SK-N-SH (cell line): ENCODE measurements at regions not wholly inside any gene's neighbourhood (a gene's known extent, or its start where the extent isn't known, plus 50 kb on each side); places are given as distances from the start of the nearest gene placed in this dataset.

Source experiments
- CTCF ChIA-PET: fragments of 300-600, 350-600 bp; formaldehyde crosslinking; extraction: SDS; loops from one replicate; lab custom pipeline; 2021; lab: Yijun Ruan, JAX
- POLR2A ChIA-PET: fragments of 350-600 bp; sonication (Branson Sonifier 250); formaldehyde crosslinking; extraction: SDS; loops from one replicate; lab custom pipeline; 2020; ENCODE audit warnings: antibody characterized with exemption, inconsistent platforms; lab: Yijun Ruan, JAX
- DNase-seq: peaks from one replicate; pipeline ENCODE4 v3.0.0; 2012
- H2AFZ ChIP-seq: fragments of 200-600 bp; sonication (generic); 2 replicates; pipeline ENCODE4 v1.8.1; 2016; ENCODE audit warnings: antibody characterized with exemption, mild to moderate bottlenecking, low read depth
- H3F3A ChIP-seq: fragments of 200-600 bp; sonication (generic); replicated peaks from 2 replicates; pipeline ENCODE3; 2016; ENCODE audit warnings: antibody characterized with exemption, mild to moderate bottlenecking; ENCODE audit not compliant: insufficient read depth
- H3K27ac ChIP-seq, 2 experiments: fragments of 200-500 bp in 1 of 2; fragments of 200-600 bp in 1 of 2; sonication (Bioruptor generic) in 1 of 2; sonication (generic), shearing (Covaris generic) in 1 of 2; 2 replicates each; pipeline versions ENCODE4 v1.5.1 to v1.6.1; 2014 to 2016; ENCODE audit warnings: low read depth in 2 of 2, inconsistent platforms in 1 of 2, low read length in 1 of 2, mild to moderate bottlenecking in 1 of 2, mixed read lengths in 1 of 2
- H3K27me3 ChIP-seq: fragments of 200-600 bp; sonication (generic), shearing (Covaris generic); 2 replicates; pipeline ENCODE4 v1.6.1; 2016; ENCODE audit warnings: mixed run types; ENCODE audit not compliant: insufficient read depth
- H3K36me3 ChIP-seq, 2 experiments: fragments of 200-500 bp in 1 of 2; fragments of 200-600 bp in 1 of 2; sonication (Bioruptor generic) in 1 of 2; sonication (generic) in 1 of 2; replicated peaks in 1 of 2; 2 replicates each; pipeline versions ENCODE3 to v1.5.1; 2014 to 2016; ENCODE audit warnings: low read length in 1 of 2, mild to moderate bottlenecking in 1 of 2; ENCODE audit not compliant: insufficient read depth in 2 of 2, control insufficient read depth in 1 of 2
- H3K4me1 ChIP-seq, 2 experiments: fragments of 200-500 bp in 1 of 2; fragments of 200-600 bp in 1 of 2; sonication (Bioruptor generic) in 1 of 2; sonication (generic), shearing (Covaris generic) in 1 of 2; 2 replicates each; pipeline versions ENCODE4 v1.5.1 to v1.6.1; 2014 to 2016; ENCODE audit warnings: low read depth in 1 of 2, low read length in 1 of 2, mixed run types in 1 of 2; ENCODE audit not compliant: insufficient read depth in 2 of 2, control insufficient read depth in 1 of 2
- H3K4me2 ChIP-seq: fragments of 200-600 bp; sonication (generic), shearing (Covaris generic); 2 replicates; pipeline ENCODE4 v1.6.1; 2017; ENCODE audit warnings: mixed run types
- H3K4me3 ChIP-seq, 2 experiments: fragments of 200-500 bp in 1 of 2; fragments of 200-600 bp in 1 of 2; sonication (Bioruptor generic) in 1 of 2; sonication (generic), shearing (Covaris generic) in 1 of 2; 2 replicates each; pipeline versions ENCODE4 v1.5.1 to v1.8.1; 2014 to 2016; ENCODE audit warnings: low read depth in 2 of 2, inconsistent platforms in 1 of 2, low read length in 1 of 2, mild to moderate bottlenecking in 1 of 2, mixed read lengths in 1 of 2, moderate library complexity in 1 of 2
- H3K79me2 ChIP-seq: fragments of 200-600 bp; sonication (generic); 2 replicates; pipeline ENCODE4 v1.8.1; 2017; ENCODE audit warnings: mild to moderate bottlenecking; ENCODE audit not compliant: insufficient read depth
- H3K9ac ChIP-seq: fragments of 200-600 bp; sonication (generic); 2 replicates; pipeline ENCODE4 v1.6.1; 2017; ENCODE audit warnings: mixed run types
- H3K9me2 ChIP-seq: fragments of 200-600 bp; sonication (generic); 2 replicates; pipeline ENCODE4 v1.6.1; 2017; ENCODE audit warnings: mixed run types
- H3K9me3 ChIP-seq: fragments of 200-600 bp; sonication (generic); 2 replicates; pipeline ENCODE4 v1.6.1; 2017; ENCODE audit warnings: mixed run types, mild to moderate bottlenecking, moderate library complexity
- H4K20me1 ChIP-seq: fragments of 200-600 bp; sonication (generic); 2 replicates; pipeline ENCODE4 v1.6.1; 2017; ENCODE audit warnings: mild to moderate bottlenecking, mixed run types; ENCODE audit not compliant: insufficient read depth
- EZH2phosphoT487 ChIP-seq: fragments of 200-600 bp; sonication (generic); IDR thresholded peaks from 2 replicates; pipeline ENCODE4 v1.6.1; 2017; ENCODE audit warnings: low read depth, mixed run types, mild to moderate bottlenecking, antibody characterized with exemption, moderate library complexity, borderline replicate concordance
- FOXJ3 ChIP-seq: sonication (generic); formaldehyde crosslinking; IDR thresholded peaks from 2 replicates; pipeline ENCODE4 v1.5.1; 2020; ENCODE audit warnings: mild to moderate bottlenecking, missing genetic modification reagents
- NFIC ChIP-seq: IDR thresholded peaks from 2 replicates; pipeline ENCODE4 v1.4.0; 2012; ENCODE audit warnings: borderline replicate concordance
- NRF1 ChIP-seq: IDR thresholded peaks from 2 replicates; pipeline ENCODE4 v1.6.1; 2012; ENCODE audit warnings: low read depth, mild to moderate bottlenecking, low read length
- RAD21 ChIP-seq: IDR thresholded peaks from 2 replicates; pipeline ENCODE4 v1.6.1; 2012; ENCODE audit warnings: mild to moderate bottlenecking, low read length
- TCF12 ChIP-seq: IDR thresholded peaks from 2 replicates; pipeline ENCODE4 v1.4.0; 2012
- YY1 ChIP-seq: IDR thresholded peaks from 2 replicates; pipeline ENCODE4 v1.4.0; 2012; ENCODE audit warnings: low read depth, mild to moderate bottlenecking
- WGBS: methylation state at CpG from one replicate; pipeline ENCODE4 v1.1.6; 2017; ENCODE audit warnings: low lambda C conversion rate; 5-methylcytosine and 5-hydroxymethylcytosine counted together
- TF ChIP-seq, protein P1 (sequence below): fragments of 200-600 bp; sonication (generic); IDR thresholded peaks from 2 replicates; pipeline ENCODE4 v1.6.1; 2017; ENCODE audit warnings: antibody characterized with exemption, mild to moderate bottlenecking, moderate library complexity
- TF ChIP-seq, protein P2 (sequence below): IDR thresholded peaks from 2 replicates; pipeline ENCODE4 v1.4.0; 2012; ENCODE audit warnings: low read depth, borderline replicate concordance
- TF ChIP-seq, protein P3 (sequence below): fragments of 150-350 bp; IDR thresholded peaks from 2 replicates; pipeline ENCODE4 v1.6.1; 2017; ENCODE audit warnings: antibody characterized with exemption, low read length, low read depth, borderline replicate concordance
- TF ChIP-seq, protein P4 (sequence below): IDR thresholded peaks from 2 replicates; pipeline ENCODE4 v1.4.0; 2012; ENCODE audit warnings: low read depth, borderline replicate concordance

DNA sequence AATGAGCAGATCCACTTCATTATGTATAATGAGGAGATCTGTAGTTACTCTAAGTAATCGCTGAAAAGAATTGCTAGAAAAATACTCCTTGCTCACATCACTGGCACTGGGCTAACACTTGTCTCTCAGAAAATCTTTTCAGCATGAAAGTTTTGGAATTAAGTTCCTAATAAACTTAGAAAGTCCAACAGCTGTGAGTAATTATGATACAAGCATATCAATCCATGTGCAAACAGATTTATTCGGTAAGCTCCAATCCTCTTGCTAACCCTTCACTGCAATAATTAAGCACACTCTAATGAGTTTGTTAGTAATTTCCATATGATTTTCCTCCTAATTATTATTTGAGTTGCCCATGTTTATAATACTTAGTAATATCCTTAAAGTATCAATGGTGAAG, 652.6 kb upstream of the WWC1 start:
- no peak overlapping the region for H3K4me3 ChIP-seq
- DNase-seq: no peak
- H4K20me1 ChIP-seq: no peaks in the 10 kb centered on the region
- H2AFZ ChIP-seq: no peak overlapping the region
- H3K27ac ChIP-seq: peak overlapping the region in 1 of 2 experiments; percentile 65; a peak in 2 of 4 replicates
- no peaks in the 10 kb centered on the region for H3K27me3 ChIP-seq
- H3K36me3 ChIP-seq: no peaks in the 10 kb centered on the region
- TF ChIP-seq RAD21 (no peak), NRF1 (no peak), EZH2phosphoT487 (no peak)
- TF ChIP-seq, protein P1, sequence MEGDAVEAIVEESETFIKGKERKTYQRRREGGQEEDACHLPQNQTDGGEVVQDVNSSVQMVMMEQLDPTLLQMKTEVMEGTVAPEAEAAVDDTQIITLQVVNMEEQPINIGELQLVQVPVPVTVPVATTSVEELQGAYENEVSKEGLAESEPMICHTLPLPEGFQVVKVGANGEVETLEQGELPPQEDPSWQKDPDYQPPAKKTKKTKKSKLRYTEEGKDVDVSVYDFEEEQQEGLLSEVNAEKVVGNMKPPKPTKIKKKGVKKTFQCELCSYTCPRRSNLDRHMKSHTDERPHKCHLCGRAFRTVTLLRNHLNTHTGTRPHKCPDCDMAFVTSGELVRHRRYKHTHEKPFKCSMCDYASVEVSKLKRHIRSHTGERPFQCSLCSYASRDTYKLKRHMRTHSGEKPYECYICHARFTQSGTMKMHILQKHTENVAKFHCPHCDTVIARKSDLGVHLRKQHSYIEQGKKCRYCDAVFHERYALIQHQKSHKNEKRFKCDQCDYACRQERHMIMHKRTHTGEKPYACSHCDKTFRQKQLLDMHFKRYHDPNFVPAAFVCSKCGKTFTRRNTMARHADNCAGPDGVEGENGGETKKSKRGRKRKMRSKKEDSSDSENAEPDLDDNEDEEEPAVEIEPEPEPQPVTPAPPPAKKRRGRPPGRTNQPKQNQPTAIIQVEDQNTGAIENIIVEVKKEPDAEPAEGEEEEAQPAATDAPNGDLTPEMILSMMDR: no peak
- TF ChIP-seq, protein P2, sequence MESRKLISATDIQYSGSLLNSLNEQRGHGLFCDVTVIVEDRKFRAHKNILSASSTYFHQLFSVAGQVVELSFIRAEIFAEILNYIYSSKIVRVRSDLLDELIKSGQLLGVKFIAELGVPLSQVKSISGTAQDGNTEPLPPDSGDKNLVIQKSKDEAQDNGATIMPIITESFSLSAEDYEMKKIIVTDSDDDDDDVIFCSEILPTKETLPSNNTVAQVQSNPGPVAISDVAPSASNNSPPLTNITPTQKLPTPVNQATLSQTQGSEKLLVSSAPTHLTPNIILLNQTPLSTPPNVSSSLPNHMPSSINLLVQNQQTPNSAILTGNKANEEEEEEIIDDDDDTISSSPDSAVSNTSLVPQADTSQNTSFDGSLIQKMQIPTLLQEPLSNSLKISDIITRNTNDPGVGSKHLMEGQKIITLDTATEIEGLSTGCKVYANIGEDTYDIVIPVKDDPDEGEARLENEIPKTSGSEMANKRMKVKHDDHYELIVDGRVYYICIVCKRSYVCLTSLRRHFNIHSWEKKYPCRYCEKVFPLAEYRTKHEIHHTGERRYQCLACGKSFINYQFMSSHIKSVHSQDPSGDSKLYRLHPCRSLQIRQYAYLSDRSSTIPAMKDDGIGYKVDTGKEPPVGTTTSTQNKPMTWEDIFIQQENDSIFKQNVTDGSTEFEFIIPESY: no peak
- POLR2A ChIA-PET: no interaction called here
- CTCF ChIA-PET: no interaction called here
- H3F3A ChIP-seq: peaks cover 27% of the 10 kb centered on the region
- no peak overlapping the region for H3K4me2 ChIP-seq
- no peaks in the 10 kb centered on the region for H3K9me2 ChIP-seq
- H3K9me3 ChIP-seq: no peaks in the 10 kb centered on the region
- WGBS: 94% methylated on average over 2 of the region's 2 CpGs
- H3K4me1 ChIP-seq: peaks cover 0 to 20% of the 10 kb centered on the region in 2 experiments; a peak in 3 of 4 replicates
- no peaks in the 10 kb centered on the region for H3K79me2 ChIP-seq
- H3K9ac ChIP-seq: no peak overlapping the region

DNA sequence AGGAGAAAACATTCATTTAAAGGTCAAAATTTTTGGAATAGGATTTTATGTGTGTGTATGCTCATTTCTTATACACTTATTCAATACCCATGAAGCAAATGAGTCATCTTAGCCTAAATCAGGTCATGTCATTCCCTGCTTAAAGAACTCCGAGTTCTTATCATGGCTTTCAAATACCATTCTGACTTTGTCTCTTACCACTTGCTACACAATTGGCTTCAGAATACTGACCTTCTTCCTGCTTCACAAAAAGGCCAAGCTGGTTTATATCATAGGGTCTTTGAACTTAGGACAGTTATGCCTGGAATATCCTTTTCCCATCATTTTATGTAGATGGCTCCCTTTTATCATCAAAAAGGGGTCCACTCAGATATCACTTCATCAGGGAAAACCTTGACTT, 652.2 kb upstream of the WWC1 start:
- Histone ChIP-seq H3K4me2 (no peak overlapping the region), H3K9me3 (no peaks in the 10 kb centered on the region)
- DNase-seq: no peak
- TF ChIP-seq NFIC: no peak
- TF ChIP-seq, protein P3, sequence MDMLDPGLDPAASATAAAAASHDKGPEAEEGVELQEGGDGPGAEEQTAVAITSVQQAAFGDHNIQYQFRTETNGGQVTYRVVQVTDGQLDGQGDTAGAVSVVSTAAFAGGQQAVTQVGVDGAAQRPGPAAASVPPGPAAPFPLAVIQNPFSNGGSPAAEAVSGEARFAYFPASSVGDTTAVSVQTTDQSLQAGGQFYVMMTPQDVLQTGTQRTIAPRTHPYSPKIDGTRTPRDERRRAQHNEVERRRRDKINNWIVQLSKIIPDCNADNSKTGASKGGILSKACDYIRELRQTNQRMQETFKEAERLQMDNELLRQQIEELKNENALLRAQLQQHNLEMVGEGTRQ: no peak
- TF ChIP-seq, protein P2: no peak
- TF ChIP-seq FOXJ3 (CRISPR knock-in tag): no peak
- TF ChIP-seq TCF12: no peak
- TF ChIP-seq, protein P4, sequence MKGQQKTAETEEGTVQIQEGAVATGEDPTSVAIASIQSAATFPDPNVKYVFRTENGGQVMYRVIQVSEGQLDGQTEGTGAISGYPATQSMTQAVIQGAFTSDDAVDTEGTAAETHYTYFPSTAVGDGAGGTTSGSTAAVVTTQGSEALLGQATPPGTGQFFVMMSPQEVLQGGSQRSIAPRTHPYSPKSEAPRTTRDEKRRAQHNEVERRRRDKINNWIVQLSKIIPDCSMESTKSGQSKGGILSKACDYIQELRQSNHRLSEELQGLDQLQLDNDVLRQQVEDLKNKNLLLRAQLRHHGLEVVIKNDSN: no peak
- no peak for TF ChIP-seq YY1
- TF ChIP-seq, protein P1: no peak
- TF ChIP-seq, all 33 proteins: peak for 0
- ChIA-PET POLR2A (no interaction called here), CTCF (no interaction called here)
- WGBS: 10% methylated on average over 1 of the region's 1 CpG
- Histone ChIP-seq H3K27ac (peak overlapping the region in 1 of 2 experiments; percentile 65; a peak in 2 of 4 replicates), H3F3A (peaks cover 32% of the 10 kb centered on the region), H3K4me3 (no peak overlapping the region), H3K27me3 (no peaks in the 10 kb centered on the region), H3K4me1 (peaks cover 0 to 25% of the 10 kb centered on the region in 2 experiments; a peak in 3 of 4 replicates), H2AFZ (no peak overlapping the region), H3K9me2 (no peaks in the 10 kb centered on the region), H4K20me1 (no peaks in the 10 kb centered on the region), H3K36me3 (no peaks in the 10 kb centered on the region), H3K79me2 (no peaks in the 10 kb centered on the region), H3K9ac (no peak overlapping the region; the same call in 1 of the 2 replicates)
